Dedifferentiated amniotic fluid mesenchymal stem cell (primary cell): ENCODE measurements at regions not wholly inside any gene's neighbourhood (a gene's known extent, or its start where the extent isn't known, plus 50 kb on each side); places are given as distances from the start of the nearest gene placed in this dataset.
"Not testable (repeated sequence)": the region's sequence is repeated elsewhere in the genome, so short reads cannot be mapped to it uniquely, and the experiment has no call there.

Source experiments
- DNase-seq: peaks from one replicate; pipeline ENCODE4 v3.0.0-alpha.2; 2016; ENCODE audit errors: extremely low spot score

DNA sequence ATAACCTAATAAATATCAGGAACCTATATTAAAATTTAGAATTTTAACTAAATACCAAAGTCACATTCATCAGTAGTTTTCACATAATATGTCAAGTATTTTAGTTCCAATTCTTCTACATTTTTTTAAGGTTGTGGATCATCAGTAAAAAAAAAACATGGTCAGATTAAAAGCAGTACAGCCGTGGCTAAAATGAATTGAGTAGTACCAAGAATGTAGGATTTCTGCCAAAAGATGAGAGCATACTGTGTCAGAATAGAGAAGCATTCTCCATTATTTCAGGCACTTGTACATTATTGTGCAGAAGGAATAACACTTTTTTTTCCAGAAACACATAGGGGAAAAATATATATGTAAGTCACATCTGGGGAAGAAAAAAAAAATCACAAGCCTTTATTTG, 1176.1 kb downstream of the CDH11 start:
- DNase-seq: no peak

DNA sequence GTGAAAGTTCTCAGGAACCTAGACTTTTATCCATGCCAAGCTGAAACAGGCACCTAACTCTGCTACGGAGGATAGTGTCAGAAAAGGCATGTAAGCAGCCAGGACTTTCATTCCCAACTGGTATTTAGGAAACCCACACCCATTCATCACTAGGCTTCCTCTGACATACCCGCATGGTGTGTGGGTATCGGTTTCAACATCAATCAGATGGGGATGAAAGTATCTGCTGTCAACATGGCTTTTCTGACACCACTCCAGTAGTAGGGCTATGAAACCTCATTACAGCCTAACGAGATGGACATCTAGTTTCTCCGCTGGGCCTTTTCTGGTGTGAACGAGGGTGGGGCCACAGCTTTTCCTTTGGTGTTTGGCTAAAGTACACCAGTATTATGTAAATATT, 1178.3 kb downstream of the CDH11 start:
- no peak for DNase-seq

DNA sequence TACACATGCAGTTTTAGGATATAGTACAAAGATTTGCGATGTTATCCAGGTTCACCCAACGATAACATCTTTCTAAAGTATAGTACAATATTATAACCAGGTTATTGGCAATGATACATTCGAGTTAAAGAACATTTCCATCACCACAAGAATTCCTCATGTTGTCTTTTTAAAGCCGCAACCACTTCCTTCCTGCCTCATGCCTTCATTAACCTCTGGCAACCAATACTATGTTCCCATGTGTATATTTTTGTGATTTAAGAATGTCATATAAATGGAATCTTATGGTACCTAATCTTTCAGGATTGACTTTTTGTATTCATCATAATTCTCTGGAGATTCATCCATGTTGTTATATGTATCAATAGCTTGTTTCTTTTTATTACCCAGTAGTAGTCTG, 1183.2 kb downstream of the CDH11 start:
- DNase-seq: no peak

DNA sequence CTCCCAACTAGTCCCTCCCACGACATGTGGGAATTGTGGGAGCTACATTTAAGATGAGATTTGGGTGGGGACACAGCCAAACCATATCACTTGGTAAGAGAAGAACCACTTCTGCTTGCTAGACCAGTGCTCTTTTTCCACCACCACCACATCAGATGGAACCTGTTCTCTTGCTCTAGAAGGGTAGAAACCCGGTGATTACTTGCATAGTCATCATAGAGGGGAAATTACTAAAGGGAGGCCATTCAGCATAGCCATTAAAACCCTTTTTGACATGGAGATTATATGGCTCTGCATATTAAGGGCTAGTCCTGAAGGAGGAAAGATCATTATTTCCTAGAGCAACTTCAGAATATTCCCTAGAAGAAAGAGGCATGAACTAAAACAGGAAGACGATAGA, 1188.0 kb downstream of the CDH11 start:
- no peak for DNase-seq

DNA sequence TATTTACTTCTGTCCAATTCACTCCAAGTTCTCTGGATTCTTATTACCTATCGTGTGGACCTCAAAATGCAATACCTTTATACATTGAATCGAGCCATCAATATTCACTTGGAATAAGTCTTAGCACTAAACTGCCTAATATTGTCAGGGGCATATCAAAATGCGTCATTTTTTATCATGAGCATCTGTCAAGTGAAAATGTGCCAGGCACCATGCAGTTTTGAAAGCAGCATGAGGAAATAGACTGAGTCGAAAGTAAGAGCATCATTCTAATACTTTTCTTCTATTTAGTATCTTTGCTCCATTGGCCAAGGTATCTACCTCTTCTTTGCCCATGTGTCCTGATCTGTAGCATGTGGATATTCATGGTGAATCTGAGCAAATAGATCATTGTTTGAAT, 1193.4 kb downstream of the CDH11 start:
- DNase-seq: no peak

DNA sequence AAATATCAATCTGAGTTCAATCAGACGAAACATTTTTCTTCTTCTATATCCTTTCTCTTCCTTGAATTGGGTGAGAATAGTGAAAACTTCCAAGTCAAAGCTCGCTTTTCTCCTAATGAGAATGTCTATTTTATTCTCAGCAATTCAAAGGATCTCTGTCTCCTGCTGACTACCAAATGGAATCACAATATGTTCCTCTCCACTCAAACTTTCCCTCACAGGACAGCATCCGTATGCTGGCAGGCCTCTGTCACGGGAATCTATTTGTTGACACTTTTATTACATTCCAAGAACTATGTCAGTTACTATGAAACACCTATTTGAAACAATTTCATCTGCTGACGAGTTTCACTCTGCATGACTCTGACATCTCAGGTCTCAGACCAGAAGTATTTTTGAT, 1196.6 kb downstream of the CDH11 start:
- no peak for DNase-seq

DNA sequence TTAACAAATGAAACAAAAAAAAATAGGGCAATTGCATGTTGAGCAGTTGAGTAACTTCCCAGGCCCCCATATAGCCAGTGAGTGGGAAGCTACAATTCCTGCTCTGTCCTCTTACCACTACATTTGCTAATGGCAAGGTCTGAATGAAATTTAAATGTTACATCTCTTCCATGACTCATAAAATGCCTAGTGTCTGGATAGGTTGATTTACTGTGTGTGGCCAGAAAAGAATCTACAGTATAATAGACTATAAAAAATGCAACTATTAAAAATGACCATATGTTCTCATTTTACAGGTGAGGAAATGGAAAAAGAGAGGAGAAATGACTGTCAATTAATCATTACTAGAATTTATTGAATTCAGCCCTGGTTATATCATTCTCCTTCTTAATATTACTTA, 1199.3 kb downstream of the CDH11 start:
- DNase-seq: no peak

DNA sequence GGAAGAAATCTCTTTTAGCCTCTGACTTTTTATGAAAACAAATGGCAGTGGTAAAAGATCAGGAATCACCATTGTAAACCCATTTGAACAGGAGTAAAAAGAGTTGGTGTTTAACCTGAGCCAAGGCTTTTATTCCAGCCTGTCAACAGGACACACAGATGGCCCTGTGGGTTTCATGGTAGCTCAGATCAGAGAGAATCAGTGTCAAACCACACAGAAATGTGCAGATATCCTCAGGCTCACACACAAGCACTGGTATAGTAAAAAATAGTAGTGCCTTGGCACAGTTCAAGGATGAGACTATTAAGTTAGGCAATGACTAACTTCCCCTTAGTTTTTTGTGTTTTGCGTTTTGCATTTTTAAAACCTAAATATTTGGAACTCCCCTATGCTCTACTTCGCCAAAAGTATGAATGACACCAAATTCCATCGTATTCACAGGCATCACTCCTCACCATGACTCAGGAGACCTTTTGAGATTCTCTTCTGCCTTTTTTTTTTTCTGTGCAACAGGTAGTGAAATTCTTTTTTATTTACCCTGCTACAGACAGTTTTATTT, 1200.0 kb downstream of the CDH11 start:
- no peak for DNase-seq

DNA sequence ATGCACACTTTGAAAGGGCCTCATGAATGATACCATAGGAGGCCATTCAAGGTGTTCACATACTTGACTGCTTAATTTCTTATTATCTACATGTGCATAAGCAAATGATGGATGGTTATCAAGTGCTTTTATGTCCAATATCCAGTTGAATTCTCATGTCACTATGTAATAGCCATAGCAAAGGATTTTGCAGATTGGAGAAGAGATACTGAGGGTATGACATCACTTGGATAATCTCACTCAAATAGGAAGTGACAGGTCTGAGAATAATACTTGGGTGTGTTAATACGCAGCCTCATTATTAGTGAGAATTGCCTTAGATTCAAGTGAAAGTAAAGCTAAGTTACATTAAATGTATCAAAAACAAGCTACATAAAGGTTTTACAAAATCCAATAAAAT, 1208.6 kb downstream of the CDH11 start:
- DNase-seq: no peak

DNA sequence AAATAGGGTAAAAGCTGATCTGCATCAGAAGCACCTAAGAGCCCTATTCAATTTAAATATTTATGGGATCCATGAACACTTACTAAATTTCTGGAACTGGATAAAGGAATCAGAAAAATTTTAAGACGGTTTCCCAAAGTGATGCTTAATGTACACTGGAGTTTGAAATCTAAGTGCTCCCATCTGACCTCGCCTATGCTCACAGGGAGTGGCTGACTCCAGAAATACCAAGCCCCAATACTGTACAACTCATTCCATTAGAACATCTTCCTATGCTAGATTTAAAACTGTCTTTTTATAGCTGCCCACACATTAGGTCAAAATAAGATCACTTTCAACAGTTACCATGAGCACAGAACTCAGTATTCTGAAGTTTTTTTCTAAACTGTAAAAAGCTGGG, 1214.6 kb downstream of the CDH11 start:
- no peak for DNase-seq

DNA sequence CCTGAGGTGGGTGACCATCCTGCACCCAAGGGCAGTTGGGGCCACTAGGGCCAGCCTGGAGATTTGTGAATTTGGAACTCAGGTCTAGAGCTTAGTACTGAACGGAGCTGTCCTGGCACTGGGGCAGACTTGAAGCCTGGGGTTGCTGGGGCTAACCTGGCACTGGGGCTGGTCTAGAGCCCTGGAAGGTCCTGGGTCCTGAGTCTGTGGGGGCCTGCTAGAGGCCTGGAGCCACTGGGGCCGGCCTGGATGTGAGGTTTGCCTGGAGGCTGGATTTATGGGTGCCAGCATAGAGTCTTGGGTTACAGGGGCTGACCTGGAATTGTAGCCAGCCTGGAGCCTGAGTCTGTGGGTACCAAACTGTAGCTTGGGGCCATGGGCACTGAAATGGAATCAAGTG, 1216.9 kb downstream of the CDH11 start:
- no peak for DNase-seq

DNA sequence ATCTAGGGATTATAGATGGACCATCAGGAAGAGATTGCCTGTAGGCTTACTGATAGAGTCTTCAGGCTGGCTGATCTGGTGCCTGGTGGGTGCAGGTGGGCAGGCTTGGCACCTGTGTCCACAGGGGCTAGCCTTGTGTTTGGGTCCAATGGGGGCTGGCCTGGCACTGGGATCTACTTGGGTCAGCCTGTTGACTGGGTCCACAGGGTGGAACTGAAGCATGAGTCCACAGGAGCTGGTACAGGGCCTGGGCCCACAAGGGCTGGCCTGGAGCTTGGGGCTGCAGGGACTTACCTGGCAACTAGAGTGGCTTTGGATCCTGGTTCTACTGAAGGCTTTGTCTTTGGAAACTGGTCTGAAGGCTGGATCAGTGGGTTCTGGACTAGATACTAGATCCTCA, 1217.7 kb downstream of the CDH11 start:
- no peak for DNase-seq

DNA sequence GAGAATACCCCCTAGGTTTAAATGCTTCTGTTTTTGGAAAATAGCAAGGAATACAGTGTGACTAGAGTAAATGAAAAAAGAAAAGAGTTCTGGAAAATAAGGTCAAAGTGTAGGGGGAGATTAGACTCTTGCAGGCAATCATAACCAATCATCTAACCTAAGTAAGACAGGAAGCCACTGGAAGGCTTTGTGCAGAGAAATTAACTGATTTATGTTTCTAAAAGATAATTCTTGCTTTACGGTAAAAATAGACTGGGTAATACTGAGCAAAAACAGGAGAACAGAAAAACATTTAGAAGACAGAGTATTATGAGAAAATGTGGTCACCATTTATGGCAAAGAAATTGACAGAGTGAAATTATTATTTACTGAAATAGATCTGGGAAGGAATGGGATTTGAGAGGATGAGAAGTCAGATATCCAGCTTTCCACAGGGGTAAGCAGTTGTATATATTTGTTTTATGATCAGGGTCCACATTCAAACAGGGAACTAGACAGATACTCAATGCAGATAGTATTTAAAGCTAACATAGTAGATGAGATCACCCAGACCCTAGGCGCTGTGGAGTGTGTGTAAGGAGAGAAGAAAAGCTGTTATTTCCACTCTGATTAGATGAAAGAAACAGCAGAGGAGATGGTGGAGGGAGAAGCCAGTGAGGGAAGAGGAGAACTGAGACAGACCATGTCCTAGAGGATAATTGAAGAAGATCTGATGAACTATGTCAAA, 1225.3 kb downstream of the CDH11 start:
- no peak for DNase-seq

DNA sequence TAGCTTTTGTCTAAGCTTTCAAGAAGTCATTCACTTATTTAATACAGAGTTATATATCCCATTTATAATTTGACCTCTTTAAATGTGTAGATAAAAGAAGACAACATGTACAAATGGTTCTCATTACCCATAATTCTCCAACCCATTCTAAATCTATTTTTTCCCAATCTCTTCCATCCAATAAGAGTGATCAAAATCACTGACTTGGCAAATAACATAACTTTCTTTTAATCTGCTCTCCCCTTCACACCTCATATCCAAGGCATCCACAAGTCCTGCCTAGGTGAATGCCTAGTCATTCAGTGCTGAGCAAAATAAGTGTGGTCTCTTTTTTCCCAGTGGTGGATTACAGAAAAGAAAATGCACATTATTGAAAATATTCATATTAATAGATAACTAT, 1231.1 kb downstream of the CDH11 start:
- DNase-seq: no peak

DNA sequence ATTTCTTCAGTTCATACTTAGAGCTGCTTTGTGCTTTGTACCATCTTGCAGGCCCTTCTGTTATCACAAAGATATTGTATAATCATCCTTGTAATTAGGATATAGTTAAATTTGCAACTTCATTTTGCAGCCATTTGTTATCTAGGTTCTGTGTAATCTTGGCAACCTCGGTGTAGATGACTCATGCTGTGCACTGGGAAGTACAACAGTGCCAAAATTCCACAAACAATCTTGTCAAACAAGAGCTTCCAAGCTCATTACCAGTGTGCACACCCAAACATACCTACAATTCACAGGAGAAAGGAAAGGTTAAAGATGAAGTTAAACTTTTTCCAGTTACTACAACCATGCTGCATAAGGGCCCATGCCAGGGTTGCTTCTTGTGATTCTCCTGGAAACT, 1231.8 kb downstream of the CDH11 start:
- DNase-seq: peak; percentile 31

DNA sequence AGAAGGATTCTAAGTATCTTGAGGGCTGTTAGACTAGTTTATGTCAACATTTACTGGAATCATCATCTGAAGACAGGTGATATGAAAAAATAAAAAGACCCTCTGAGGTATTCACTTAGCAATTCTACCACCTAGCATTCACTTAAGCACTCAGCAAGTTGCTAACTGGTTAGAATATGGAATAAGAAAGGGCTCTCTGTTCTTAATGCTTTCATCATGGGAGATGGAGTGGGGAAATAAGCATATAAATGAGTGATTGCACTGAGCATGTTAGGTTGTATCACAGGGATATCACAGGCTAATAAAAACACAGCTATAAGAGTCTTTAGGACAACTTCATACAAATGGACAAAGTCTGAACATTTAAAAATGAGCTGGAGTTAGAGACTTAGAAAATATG, 1238.8 kb downstream of the CDH11 start:
- no peak for DNase-seq

DNA sequence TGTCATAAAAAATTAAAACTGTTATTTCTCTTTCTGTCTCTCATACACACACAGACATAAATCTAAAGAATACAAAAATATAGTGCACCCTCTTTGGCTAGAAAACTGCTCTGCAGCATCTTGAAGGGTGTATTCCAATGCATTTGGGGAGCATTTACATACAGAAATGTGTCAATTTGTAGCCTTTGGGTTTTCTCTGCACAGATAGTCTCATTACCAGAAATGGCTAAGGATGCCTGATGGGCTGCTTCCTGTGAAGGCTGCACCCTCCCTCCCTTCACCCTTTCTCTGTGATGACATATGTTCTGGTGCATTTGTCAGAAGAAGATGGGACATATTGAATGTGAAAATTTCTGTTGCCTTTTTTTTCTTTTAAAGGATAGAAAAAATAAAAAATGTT, 1239.3 kb downstream of the CDH11 start:
- no peak for DNase-seq

DNA sequence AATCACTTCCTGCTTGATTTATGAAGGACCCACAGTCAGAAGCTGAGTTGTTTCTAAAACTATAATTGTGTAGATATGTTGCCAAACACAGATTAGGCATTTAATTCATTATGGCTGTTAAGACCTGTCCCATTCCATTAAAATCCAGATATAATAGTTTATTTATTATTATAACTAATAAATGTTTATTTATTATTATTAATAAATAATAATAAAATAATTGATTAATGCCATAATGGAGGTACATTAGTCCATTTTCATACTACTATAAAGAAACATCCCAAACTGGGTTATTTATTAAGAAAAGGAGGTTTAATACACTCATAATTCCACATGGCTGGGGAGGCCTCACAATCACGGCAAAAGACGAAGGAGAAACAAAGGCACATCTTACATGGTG, 1240.9 kb downstream of the CDH11 start:
- DNase-seq: no peak

DNA sequence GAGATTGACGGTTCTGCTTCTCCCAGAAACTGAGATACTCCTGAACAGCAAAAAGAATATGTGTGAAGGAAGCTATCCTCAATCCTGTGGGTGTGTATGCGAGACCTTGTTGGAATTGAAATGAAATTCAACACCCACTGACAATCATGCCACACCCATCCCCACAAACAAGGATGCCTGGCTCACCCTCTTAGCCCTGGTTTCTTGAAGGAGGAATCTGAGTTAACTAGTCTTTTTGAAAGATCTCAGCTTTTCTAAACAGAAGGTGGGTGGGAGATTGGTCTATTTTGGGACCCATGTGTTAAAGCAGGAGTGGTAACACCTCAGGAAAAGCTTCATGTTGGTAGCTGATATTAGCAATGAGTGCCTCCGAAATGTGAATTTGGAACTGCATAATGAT, 1244.5 kb downstream of the CDH11 start:
- no peak for DNase-seq

DNA sequence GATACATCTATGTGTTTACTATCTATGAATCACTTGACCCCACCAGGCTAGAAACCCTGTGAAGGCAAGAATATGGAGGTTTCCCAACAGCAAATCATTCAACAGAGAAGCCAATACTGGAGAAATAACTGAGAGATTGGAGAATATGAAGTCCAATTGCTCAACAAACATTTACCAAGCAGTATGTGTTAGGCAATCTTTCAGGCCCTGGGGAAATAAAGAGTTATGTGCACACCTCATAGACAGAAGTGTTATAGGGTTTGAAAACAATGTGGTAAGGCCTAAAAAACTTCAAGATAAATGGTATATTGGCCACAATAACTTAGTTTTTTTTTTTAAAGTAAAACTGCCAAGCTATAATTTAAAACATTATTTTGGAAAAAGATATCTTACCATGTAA, 1245.8 kb downstream of the CDH11 start:
- peak; percentile 17 for DNase-seq

DNA sequence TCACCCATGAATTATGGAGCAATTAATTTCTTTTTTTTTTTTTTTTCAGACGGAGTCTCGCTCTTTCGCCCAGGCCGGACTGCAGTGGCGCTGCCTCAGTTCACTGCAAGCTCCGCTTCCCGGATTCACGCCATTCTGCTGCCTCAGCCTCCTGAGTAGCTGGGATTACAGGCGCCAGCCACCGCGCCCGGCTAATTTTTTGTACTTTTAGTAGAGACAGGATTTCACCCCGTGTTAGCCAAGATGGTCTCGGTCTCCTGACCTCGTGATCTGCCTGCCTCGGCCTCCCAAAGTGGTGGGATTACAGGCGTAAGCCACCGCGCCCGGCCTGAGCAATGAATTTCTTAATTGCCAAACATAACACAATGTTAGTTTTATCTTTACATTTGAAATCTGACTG, 1261.2 kb downstream of the CDH11 start:
- DNase-seq: not testable (repeated sequence)

DNA sequence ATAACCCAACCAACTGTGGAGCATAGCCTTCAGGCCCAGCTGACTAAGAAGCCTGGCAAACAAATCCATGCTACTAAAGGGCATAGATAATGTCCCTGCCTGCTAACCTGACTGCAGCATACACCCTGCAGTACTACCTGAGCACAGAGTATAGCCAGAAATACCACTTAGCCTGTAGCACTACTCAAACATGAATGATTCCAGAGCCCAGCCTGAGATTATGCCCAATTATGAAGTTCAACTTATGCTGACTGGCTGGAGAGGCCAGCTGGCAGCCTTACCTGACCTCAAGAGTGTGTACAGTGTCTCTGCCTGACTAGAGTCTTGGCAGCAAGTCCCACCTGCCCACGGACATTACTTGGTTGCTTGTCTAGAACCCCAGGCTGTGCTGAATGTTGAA, 1265.3 kb downstream of the CDH11 start:
- DNase-seq: no peak

DNA sequence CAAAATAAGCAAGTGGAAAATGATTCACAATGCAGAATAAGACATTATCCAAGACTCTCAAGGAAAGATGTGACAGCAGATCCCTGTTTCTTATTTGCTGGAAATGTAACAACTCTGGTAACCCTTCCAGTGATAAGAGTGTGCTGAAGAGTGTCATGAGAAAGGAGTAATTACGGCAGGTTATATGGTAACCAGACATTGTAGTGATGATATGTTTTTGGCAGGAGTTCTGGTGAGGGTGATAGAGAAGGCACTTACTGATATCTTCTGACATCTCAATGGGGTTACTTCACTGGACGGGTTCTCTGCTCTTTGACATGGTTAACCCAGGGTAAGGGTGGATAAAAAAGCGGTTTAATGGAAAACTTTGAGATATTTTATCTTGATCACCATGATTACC, 1270.9 kb downstream of the CDH11 start:
- DNase-seq: no peak

DNA sequence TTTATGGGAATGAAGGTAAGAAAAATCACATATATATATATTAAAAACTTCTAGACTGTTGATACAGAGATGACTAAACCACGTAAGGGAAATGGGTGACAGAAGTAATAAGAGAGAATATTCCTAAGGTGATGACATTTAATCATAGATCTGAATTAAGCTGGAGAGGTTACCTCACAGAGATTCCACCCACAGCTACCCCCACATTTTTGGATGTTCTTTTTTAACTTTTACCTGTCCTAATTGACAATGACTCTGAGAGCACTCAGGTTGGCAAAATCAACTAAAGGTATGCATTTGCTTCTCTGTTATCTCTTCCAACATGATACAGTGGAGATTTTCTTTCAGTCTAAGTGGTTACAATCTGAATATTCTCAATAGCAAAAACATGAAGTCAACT, 1280.6 kb downstream of the CDH11 start:
- no peak for DNase-seq
